ENCODE measurements at regions not wholly inside any gene's neighbourhood (a gene's known extent, or its start where the extent isn't known, plus 50 kb on each side); places are given as distances from the start of the nearest gene placed in this dataset.

- TF ChIP-seq BHLHE40 (IDR thresholded peaks at IDR 0.05; ENCODE audit: borderline replicate concordance) (no peak), ZNF384 (IDR thresholded peaks at IDR 0.05) (no peak), PKNOX1 (IDR thresholded peaks at IDR 0.05) (no peak), TARDBP (IDR thresholded peaks at IDR 0.05) (no peak), FOXM1 (IDR thresholded peaks at IDR 0.05; ENCODE audit: borderline replicate concordance) (no peak), SP1 (IDR thresholded peaks at IDR 0.05) (no peak), ELF4 (IDR thresholded peaks at IDR 0.05) (no peak), SUZ12 (IDR thresholded peaks at IDR 0.05) (no peak), ARNT (IDR thresholded peaks at IDR 0.05) (no peak), FOXK2 (IDR thresholded peaks at IDR 0.05) (no peak), FOXA1 (IDR thresholded peaks at IDR 0.05) (no peak), LEF1 (IDR thresholded peaks at IDR 0.05; ENCODE audit: borderline replicate concordance) (no peak)
Measured at GRCh38 chr12:131477613-131478012, 233.3 kb upstream of the SFSWAP start.
